ENCODE measurements at regions not wholly inside any gene's neighbourhood (a gene's known extent, or its start where the extent isn't known, plus 50 kb on each side); places are given as distances from the start of the nearest gene placed in this dataset.
"Not testable (repeated sequence)": the region's sequence is repeated elsewhere in the genome, so short reads cannot be mapped to it uniquely, and the experiment has no call there.

DNA sequence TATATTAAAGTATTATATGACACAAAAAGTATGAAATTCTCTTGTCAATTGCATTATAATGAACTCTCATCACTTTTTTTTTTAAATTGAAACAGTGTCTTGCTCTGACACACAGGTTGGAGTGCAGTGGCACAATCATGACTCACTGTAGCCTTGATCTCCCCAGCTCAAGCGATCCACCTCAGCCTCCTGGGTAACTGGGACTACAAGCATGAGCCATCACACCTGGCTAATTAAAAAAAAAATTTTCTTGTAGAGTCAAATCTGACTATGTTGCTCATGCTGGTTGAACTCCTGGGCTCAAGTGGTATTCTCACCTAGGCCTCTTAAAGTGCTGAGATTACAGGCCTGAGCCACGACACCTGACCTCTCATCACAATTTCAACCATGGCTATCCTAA, 259.3 kb downstream of the S1PR1 start:
- Histone ChIP-seq H2AFZ (ENCODE audit: low read depth, low read length) (no peak overlapping the region), H3K27me3 (ENCODE audit: insufficient read depth, low read length) (no peaks in the 10 kb centered on the region), H3K4me1 (ENCODE audit: insufficient read depth, low read length) (no peaks in the 10 kb centered on the region), H3K4me3 (ENCODE audit: low read length) (no peak overlapping the region), H3K36me3 (ENCODE audit: insufficient read depth, low read length) (no peaks in the 10 kb centered on the region), H3K9me3 (ENCODE audit: low read length) (no peaks in the 10 kb centered on the region)

- Histone ChIP-seq H2AFZ (ENCODE audit: low read depth, low read length) (no peak overlapping the region), H3K9me3 (ENCODE audit: low read length) (no peaks in the 10 kb centered on the region), H3K36me3 (ENCODE audit: insufficient read depth, low read length) (no peaks in the 10 kb centered on the region), H3K4me3 (ENCODE audit: low read length) (no peak overlapping the region), H3K4me1 (ENCODE audit: insufficient read depth, low read length) (no peaks in the 10 kb centered on the region), H3K27me3 (ENCODE audit: insufficient read depth, low read length) (no peaks in the 10 kb centered on the region)
Observed at GRCh38 chr1:101497881-101498559, 261.2 kb downstream of the S1PR1 start.

DNA sequence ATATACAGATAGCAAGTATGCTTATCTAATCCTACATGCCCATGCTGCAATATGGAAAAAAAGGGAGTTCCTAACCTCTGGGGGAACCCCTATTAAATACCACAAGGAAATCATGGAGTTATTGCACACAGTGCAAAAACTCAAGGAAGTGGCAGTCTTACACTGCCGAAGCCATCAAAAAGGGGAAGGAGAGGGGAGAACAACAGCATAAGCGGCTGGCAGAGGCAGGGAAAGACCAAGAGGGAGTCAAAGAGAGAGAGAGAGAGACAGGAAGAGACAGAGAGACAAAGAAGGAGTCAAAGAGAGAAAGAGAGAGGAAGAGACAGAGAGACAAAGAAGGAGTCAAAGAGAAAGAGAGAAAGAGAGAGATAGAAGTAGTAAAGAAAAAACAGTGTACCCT, 267.3 kb downstream of the S1PR1 start:
- H3K36me3 ChIP-seq (ENCODE audit: insufficient read depth, low read length); H3K9me3 ChIP-seq (ENCODE audit: low read length); H2AFZ ChIP-seq (ENCODE audit: low read depth, low read length); H3K4me3 ChIP-seq (ENCODE audit: low read length); H3K4me1 ChIP-seq (ENCODE audit: insufficient read depth, low read length); H3K27me3 ChIP-seq (ENCODE audit: insufficient read depth, low read length): not testable (repeated sequence)

- not testable (repeated sequence) for H3K4me1 ChIP-seq (ENCODE audit: insufficient read depth, low read length); H3K27me3 ChIP-seq (ENCODE audit: insufficient read depth, low read length); H3K36me3 ChIP-seq (ENCODE audit: insufficient read depth, low read length); H3K9me3 ChIP-seq (ENCODE audit: low read length); H2AFZ ChIP-seq (ENCODE audit: low read depth, low read length); H3K4me3 ChIP-seq (ENCODE audit: low read length)
Observed at GRCh38 chr1:101505240-101505639, 268.4 kb downstream of the S1PR1 start.

DNA sequence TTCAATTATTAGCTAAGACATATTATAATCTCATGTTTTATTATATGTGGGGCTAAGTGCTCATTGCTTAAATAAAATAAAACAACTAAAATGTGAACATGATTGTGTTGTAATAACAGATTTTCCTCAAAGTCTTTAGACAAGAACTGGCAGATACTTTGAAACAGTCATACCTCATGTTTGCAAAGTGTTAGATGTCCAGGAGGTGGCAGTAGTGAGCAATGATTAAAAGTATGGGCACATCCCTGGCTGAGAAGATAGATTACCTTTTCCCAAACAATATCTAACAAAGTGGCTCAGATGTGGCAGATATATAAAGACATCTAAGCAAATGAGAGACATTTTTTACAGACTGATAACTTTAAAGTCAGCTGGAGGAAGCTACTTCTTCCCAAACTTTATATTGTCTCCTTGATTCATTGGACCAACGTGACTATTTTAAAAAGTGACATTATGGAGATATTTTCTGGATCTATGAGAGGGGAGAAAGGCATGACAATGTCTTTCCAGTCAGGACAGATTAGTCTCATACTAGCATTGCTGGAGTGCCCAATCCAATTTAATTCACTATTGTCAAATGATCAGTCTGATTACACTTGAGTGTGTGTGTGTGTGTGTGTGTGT, 269.8 kb downstream of the S1PR1 start:
- H3K4me3 ChIP-seq (ENCODE audit: low read length), result no peak overlapping the region
- no peaks in the 10 kb centered on the region for H3K9me3 ChIP-seq (ENCODE audit: low read length)
- no peaks in the 10 kb centered on the region for H3K4me1 ChIP-seq (ENCODE audit: insufficient read depth, low read length)

GRCh38 chr1:101507547-101507971, 270.7 kb downstream of the S1PR1 start:
- no peak overlapping the region for H3K4me3 ChIP-seq (ENCODE audit: low read length)
- no peaks in the 10 kb centered on the region for H3K4me1 ChIP-seq (ENCODE audit: insufficient read depth, low read length)
- H2AFZ ChIP-seq (ENCODE audit: low read depth, low read length), result no peak overlapping the region
- no peaks in the 10 kb centered on the region for H3K36me3 ChIP-seq (ENCODE audit: insufficient read depth, low read length)
- H3K27me3 ChIP-seq (ENCODE audit: insufficient read depth, low read length), result no peaks in the 10 kb centered on the region
- no peaks in the 10 kb centered on the region for H3K9me3 ChIP-seq (ENCODE audit: low read length)

More for the DNA sequence above, 269.8 kb downstream of the S1PR1 start:
- H2AFZ ChIP-seq (ENCODE audit: low read depth, low read length), result no peak overlapping the region
- H3K36me3 ChIP-seq (ENCODE audit: insufficient read depth, low read length), result no peaks in the 10 kb centered on the region
- H3K27me3 ChIP-seq (ENCODE audit: insufficient read depth, low read length), result no peaks in the 10 kb centered on the region

DNA sequence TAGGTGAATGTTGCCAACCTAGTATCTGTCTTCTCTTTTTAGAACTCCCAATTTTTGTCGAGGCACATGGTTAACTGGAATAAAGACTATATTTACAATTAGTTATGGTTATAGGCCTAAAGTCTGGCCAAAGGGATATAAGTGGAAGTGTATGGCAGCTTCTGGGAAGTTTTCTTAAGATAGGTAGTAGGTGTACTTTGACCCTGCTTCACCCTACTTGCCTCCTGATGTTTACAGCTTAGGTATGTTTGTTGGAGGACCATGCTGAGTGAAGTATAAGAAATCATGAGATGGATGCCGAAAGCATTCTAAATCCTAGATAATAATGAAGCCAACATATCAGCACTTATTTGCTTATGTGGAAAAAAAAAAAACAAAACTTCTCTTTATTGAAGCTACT, 272.1 kb downstream of the S1PR1 start:
- no peak overlapping the region for H3K4me3 ChIP-seq (ENCODE audit: low read length)
- no peaks in the 10 kb centered on the region for H3K27me3 ChIP-seq (ENCODE audit: insufficient read depth, low read length)
- no peaks in the 10 kb centered on the region for H3K36me3 ChIP-seq (ENCODE audit: insufficient read depth, low read length)
- H3K9me3 ChIP-seq (ENCODE audit: low read length), result no peaks in the 10 kb centered on the region
- H3K4me1 ChIP-seq (ENCODE audit: insufficient read depth, low read length), result no peaks in the 10 kb centered on the region
- no peak overlapping the region for H2AFZ ChIP-seq (ENCODE audit: low read depth, low read length)

GRCh38 chr1:101509370-101509769, 272.6 kb downstream of the S1PR1 start:
- H3K27me3 ChIP-seq (ENCODE audit: insufficient read depth, low read length), result no peaks in the 10 kb centered on the region
- H3K4me3 ChIP-seq (ENCODE audit: low read length), result no peak overlapping the region
- H3K36me3 ChIP-seq (ENCODE audit: insufficient read depth, low read length), result no peaks in the 10 kb centered on the region
- H2AFZ ChIP-seq (ENCODE audit: low read depth, low read length), result no peak overlapping the region
- no peaks in the 10 kb centered on the region for H3K9me3 ChIP-seq (ENCODE audit: low read length)
- H3K4me1 ChIP-seq (ENCODE audit: insufficient read depth, low read length), result no peaks in the 10 kb centered on the region

DNA sequence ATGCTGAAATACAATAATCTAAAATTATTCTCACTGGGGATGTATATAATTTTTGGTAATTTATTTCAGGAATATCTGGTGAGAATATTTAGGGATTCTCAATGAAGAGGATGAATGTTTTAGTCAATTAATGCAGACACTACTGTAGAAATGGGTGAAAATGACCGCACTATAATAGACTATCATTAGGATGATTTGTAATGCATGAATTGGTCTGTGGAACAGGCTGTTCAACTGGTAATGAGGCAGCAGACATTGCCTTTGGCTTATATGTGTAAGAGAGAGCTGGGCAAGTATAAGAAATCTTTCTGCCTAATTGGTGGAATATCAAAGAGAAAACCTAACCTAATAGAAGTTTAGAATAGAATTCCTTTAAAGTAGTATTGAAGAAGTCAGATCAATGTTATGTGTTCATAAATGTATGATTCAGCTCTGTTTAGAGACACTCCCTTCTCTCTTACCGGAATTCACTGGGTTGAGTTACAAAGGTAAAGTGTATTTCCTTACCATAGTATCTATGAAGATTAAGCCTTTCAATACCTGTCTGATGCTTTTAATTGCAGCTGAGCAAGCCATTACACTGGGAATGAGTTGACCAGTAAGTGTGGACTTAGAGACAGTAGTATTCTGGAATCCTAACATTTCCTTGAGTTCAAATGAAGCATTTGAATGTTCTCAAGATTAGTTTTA, 274.5 kb downstream of the S1PR1 start:
- no peaks in the 10 kb centered on the region for H3K4me1 ChIP-seq (ENCODE audit: insufficient read depth, low read length)
- no peaks in the 10 kb centered on the region for H3K36me3 ChIP-seq (ENCODE audit: insufficient read depth, low read length)
- no peaks in the 10 kb centered on the region for H3K9me3 ChIP-seq (ENCODE audit: low read length)
- no peak overlapping the region for H3K4me3 ChIP-seq (ENCODE audit: low read length)
- no peaks in the 10 kb centered on the region for H3K27me3 ChIP-seq (ENCODE audit: insufficient read depth, low read length)
- H2AFZ ChIP-seq (ENCODE audit: low read depth, low read length), result no peak overlapping the region

GRCh38 chr1:101520302-101520701, 283.5 kb downstream of the S1PR1 start:
- no peaks in the 10 kb centered on the region for H3K9me3 ChIP-seq (ENCODE audit: low read length)
- H3K36me3 ChIP-seq (ENCODE audit: insufficient read depth, low read length), result no peaks in the 10 kb centered on the region
- no peaks in the 10 kb centered on the region for H3K27me3 ChIP-seq (ENCODE audit: insufficient read depth, low read length)
- no peaks in the 10 kb centered on the region for H3K4me1 ChIP-seq (ENCODE audit: insufficient read depth, low read length)
- H3K4me3 ChIP-seq (ENCODE audit: low read length), result no peak overlapping the region
- H2AFZ ChIP-seq (ENCODE audit: low read depth, low read length), result no peak overlapping the region

- Histone ChIP-seq H3K27me3 (ENCODE audit: insufficient read depth, low read length) (no peaks in the 10 kb centered on the region), H3K9me3 (ENCODE audit: low read length) (no peaks in the 10 kb centered on the region), H2AFZ (ENCODE audit: low read depth, low read length) (no peak overlapping the region), H3K4me1 (ENCODE audit: insufficient read depth, low read length) (no peaks in the 10 kb centered on the region), H3K36me3 (ENCODE audit: insufficient read depth, low read length) (no peaks in the 10 kb centered on the region), H3K4me3 (ENCODE audit: low read length) (no peak overlapping the region)
Observed at GRCh38 chr1:101522486-101522885, 285.7 kb downstream of the S1PR1 start.

DNA sequence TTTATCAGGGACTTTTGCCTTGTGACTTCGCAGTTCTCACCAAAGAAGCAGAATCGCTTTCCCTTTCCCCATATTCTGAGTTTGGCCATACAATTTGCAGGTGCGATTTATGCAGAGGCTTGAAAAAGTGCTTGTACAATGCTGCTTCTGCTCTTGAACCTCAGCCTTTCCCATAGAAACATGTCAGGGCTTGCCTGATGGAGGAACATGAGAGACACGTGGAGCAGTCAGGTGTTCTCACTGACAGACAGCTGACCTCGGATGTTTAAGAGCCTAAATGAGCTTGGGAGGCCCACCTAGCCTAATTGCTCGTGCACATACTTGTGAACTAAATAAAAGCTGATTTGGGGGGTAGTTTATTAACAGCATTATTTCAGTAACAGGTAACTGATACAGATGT, 290.0 kb downstream of the S1PR1 start:
- H3K36me3 ChIP-seq (ENCODE audit: insufficient read depth, low read length), result no peaks in the 10 kb centered on the region
- H3K27me3 ChIP-seq (ENCODE audit: insufficient read depth, low read length), result no peaks in the 10 kb centered on the region
- H3K4me1 ChIP-seq (ENCODE audit: insufficient read depth, low read length), result no peaks in the 10 kb centered on the region
- H3K9me3 ChIP-seq (ENCODE audit: low read length), result no peaks in the 10 kb centered on the region
- H2AFZ ChIP-seq (ENCODE audit: low read depth, low read length), result peak overlapping the region; percentile 1
- no peak overlapping the region for H3K4me3 ChIP-seq (ENCODE audit: low read length)

GRCh38 chr1:101532377-101532776, 295.6 kb downstream of the S1PR1 start:
- H3K9me3 ChIP-seq (ENCODE audit: low read length), result no peaks in the 10 kb centered on the region
- no peaks in the 10 kb centered on the region for H3K27me3 ChIP-seq (ENCODE audit: insufficient read depth, low read length)
- H2AFZ ChIP-seq (ENCODE audit: low read depth, low read length), result no peak overlapping the region
- no peaks in the 10 kb centered on the region for H3K36me3 ChIP-seq (ENCODE audit: insufficient read depth, low read length)
- no peak overlapping the region for H3K4me3 ChIP-seq (ENCODE audit: low read length)
- H3K4me1 ChIP-seq (ENCODE audit: insufficient read depth, low read length), result no peaks in the 10 kb centered on the region
